ENCODE measurements at regions not wholly inside any gene's neighbourhood (a gene's known extent, or its start where the extent isn't known, plus 50 kb on each side); places are given as distances from the start of the nearest gene placed in this dataset.

DNA sequence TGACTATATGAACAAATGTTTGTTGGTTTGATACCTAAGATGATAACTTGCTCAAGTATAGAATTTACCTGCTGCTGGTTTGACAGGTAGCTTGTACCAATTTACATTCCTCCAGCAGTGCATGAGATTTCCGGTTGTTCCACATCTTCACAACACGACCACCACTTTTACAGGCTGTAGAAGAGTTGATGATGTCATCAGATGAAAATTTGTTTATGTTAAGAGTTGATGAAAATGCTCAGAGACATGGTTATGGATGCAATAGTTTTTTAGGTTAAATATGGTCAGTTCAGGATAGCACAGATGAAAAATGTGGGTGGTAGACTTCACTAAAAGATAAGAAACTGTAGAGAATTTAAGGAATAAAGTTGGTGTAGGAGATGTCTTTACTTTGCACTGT, 468.3 kb downstream of the PCDH18 start:
- H3K27ac ChIP-seq, result no peak overlapping the region
- no peak for TF ChIP-seq ZFX (IDR thresholded peaks at IDR 0.05; ENCODE audit: borderline replicate concordance)
- TF ChIP-seq, protein P1, sequence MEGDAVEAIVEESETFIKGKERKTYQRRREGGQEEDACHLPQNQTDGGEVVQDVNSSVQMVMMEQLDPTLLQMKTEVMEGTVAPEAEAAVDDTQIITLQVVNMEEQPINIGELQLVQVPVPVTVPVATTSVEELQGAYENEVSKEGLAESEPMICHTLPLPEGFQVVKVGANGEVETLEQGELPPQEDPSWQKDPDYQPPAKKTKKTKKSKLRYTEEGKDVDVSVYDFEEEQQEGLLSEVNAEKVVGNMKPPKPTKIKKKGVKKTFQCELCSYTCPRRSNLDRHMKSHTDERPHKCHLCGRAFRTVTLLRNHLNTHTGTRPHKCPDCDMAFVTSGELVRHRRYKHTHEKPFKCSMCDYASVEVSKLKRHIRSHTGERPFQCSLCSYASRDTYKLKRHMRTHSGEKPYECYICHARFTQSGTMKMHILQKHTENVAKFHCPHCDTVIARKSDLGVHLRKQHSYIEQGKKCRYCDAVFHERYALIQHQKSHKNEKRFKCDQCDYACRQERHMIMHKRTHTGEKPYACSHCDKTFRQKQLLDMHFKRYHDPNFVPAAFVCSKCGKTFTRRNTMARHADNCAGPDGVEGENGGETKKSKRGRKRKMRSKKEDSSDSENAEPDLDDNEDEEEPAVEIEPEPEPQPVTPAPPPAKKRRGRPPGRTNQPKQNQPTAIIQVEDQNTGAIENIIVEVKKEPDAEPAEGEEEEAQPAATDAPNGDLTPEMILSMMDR (IDR thresholded peaks at IDR 0.05), result no peak

DNA sequence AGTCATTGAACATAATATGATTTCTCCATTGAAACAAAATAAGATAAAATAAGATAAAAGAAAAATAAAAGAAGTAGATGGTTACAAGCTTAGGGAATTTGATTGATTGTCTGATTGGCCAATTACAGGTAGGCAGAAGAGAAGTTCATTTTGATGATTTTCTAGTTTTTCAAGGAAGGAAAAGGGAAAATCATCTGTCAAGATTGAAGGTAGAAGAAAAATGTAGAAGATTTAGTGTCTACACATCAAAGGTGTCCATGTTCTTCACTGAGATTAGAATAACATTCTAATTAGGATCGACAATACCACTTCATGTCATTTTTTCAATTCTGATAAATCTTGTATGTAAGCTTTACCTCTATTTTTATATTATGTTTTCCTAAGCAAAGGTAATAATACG, 489.1 kb downstream of the PCDH18 start:
- H3K27ac ChIP-seq, result no peak overlapping the region
- TF ChIP-seq, protein P1 (IDR thresholded peaks at IDR 0.05), result no peak
- TF ChIP-seq ZFX (IDR thresholded peaks at IDR 0.05; ENCODE audit: borderline replicate concordance), result no peak

DNA sequence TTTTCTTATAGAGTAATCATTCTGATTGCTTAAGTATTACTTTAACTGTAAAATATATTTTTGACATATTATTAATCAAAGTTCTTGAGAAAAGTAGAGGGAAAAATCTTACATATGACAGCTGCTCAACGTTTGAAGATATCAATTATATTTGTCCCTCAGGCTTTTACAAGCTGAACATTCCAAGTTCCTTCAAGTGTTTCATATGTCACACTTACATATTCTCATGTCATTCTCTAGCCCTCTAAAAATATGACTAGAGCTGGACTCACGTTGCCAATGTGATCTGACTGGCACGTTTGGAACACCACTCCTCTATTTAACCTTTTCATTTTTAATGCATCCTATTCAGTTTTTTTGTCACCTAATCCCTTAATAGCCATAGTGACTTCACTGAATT, 492.9 kb downstream of the PCDH18 start:
- H3K27ac ChIP-seq, result no peak overlapping the region
- TF ChIP-seq, protein P1 (IDR thresholded peaks at IDR 0.05), result no peak
- no peak for TF ChIP-seq ZFX (IDR thresholded peaks at IDR 0.05; ENCODE audit: borderline replicate concordance)

DNA sequence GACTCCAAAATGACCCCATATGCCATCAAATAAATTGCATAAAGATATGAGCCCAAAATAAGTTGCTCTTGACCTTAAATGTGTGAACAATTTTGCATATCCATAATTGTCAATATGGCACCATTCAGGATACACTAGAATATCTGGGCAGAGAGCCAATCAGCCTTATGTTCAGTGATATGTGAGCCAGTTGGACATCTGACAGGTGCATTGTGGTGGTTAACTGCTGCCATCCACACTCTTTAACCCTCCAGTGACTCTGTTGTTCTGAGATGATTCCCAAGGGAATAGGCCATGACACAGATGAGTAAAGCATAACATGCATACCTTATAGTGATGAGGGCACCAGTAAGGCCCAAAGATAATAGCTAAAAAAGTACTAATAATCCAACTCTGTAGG, 500.1 kb downstream of the PCDH18 start:
- TF ChIP-seq, protein P1 (IDR thresholded peaks at IDR 0.05), result no peak
- no peak for TF ChIP-seq ZFX (IDR thresholded peaks at IDR 0.05; ENCODE audit: borderline replicate concordance)
- H3K27ac ChIP-seq, result no peak overlapping the region

DNA sequence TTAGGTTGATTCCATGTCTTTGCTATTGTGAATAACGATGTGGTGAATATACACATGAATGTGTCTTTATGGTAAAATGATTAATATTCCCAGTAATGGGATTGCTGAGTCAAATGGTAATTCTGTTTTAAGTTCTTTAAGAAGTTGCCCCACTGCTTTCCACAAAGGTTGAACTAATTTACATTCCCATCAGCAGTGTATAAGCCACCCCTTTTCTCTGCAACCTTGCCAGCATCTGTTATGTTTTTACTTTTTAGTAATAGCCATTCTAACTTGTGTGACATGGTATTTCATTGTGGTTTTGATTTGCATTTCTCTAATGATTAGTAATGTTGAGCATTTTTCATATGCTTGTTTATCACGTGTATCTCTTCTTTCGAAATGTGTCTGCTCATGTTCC, 503.3 kb downstream of the PCDH18 start:
- no peak for TF ChIP-seq ZFX (IDR thresholded peaks at IDR 0.05; ENCODE audit: borderline replicate concordance)
- TF ChIP-seq, protein P1 (IDR thresholded peaks at IDR 0.05), result no peak
- H3K27ac ChIP-seq, result peak overlapping the region; percentile 22; the same call in 1 of the 2 replicates

DNA sequence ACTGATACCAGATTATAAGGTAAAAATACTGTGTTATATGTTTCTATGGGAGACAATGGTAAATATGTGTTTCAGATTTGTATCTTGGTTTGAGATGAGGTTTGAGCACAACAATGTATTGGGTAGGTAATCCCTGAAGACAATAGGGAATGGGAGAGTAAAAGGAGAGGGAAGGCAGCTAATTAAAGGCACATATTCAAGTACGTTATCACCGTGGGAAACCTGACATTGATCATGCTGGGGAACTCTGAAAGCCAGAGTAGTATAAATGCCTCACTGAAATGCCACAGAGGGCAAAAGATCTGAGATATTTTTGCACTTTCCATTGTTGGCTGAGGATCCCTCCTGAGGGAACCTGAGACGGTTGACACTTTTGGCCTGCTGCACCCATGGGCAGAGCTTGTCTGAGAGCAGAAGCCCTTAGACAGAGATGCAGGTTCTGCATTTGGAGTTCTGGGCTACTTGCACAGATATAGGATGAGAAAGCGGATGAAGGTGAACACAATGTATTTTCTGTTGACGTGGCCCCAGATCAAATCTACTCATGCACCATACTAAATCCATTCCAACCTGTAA, 506.7 kb downstream of the PCDH18 start:
- H3K27ac ChIP-seq, result no peak overlapping the region
- TF ChIP-seq, protein P1 (IDR thresholded peaks at IDR 0.05), result no peak
- TF ChIP-seq ZFX (IDR thresholded peaks at IDR 0.05; ENCODE audit: borderline replicate concordance), result no peak

DNA sequence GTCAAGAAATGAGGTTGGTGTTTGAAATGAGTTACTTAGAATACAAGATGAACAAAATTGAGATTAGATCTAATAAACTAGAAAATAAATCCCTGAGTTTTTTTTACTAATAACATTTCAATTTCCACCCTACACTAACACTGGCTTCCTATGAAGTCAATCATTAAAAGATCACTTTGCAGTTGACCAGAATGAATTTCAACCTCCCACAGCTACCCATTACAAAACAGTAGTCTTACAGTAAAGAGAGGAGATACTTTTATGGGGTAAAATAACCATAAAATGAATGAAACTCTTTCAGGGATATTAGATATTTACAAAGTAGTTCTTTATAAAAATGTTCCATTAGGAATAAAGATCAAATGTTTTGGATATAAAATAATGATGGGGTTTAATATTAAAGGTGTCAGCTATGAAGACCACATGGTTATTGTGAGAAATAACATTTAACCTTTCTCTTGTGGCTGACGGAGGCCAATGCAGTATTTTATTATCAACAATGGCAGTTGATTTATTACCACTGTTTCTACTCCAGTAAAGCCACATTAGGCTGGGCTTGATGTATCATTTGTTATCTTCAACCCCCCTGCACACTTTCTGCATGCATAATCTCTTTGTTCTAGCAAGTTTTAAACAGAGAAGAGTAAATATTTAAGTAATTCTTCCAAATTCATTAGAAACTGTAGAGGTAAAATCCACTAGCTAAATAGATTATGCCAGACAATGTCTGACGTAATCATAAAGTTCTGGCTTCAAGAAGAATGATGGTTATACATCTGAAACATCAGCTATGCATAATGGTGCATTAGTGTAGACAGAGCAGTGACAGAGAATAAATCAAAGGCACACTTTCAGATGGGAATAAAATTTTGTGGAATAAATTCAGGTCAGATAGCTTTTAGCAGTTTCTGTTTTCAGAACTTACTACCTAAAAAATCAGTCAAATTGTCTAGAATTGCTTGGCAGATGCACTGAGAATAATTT, 516.6 kb downstream of the PCDH18 start:
- H3K27ac ChIP-seq, result no peak overlapping the region
- TF ChIP-seq, protein P1 (IDR thresholded peaks at IDR 0.05), result no peak
- no peak for TF ChIP-seq ZFX (IDR thresholded peaks at IDR 0.05; ENCODE audit: borderline replicate concordance)
